Upper lobe of left lung (tissue), 4 donors: ENCODE measurements at regions not wholly inside any gene's neighbourhood (a gene's known extent, or its start where the extent isn't known, plus 50 kb on each side); places are given as distances from the start of the nearest gene placed in this dataset.

Experiments used
- CTCF ChIP-seq, 6 experiments: fragments of 450-650 bp in 4 of 6; fragments of 200-600 bp in 2 of 6; sonication (generic) in 2 of 6; IDR thresholded peaks; one replicate each; pipeline ENCODE4 v1.5.1; 2016 to 2019; ENCODE audit warnings: antibody characterized with exemption in 6 of 6
- EP300 ChIP-seq, 4 donors: sonication (generic); formaldehyde crosslinking; IDR thresholded peaks; one replicate each; pipeline ENCODE4 v1.5.1; 2017; ENCODE audit warnings: antibody characterized with exemption in 4 of 4, control low read depth in 2 of 4
- POLR2A ChIP-seq, 4 donors: fragments of 450-650 bp; IDR thresholded peaks; one replicate each; pipeline ENCODE4 v1.5.1; 2016 to 2017; ENCODE audit warnings: antibody characterized with exemption in 4 of 4, mild to moderate bottlenecking in 2 of 4
- POLR2AphosphoS5 ChIP-seq, 2 donors: sonication (generic); formaldehyde crosslinking; IDR thresholded peaks; one replicate each; pipeline ENCODE4 v1.5.1; 2017; ENCODE audit warnings: antibody characterized with exemption in 2 of 2

DNA sequence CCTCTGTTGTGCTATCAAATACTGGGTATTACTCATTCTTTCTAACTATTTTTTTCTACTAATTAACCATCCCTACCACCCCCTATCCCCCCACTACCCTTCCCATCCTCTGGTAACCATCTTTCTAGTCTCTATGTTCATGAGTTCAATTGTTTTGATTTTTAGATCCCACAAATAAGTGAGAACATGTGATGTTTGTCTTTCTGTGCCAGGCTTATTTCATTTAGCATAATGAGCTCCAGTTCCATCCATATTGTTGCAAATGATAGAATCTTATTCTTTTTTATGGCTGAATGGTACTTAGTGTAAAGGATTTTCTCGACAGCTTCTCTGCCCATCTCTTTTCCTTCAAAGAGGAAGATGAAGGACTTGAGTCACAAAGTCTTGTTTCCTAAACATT, 138.0 kb upstream of the CPHXL start:
- TF ChIP-seq CTCF (IDR thresholded peaks at IDR 0.05) (no peak), POLR2A (IDR thresholded peaks at IDR 0.05) (no peak), EP300 (IDR thresholded peaks at IDR 0.05) (no peak), POLR2AphosphoS5 (IDR thresholded peaks at IDR 0.05) (no peak)
